Stimulated activated CD8-positive, alpha-beta memory T cell treated with anti-CD3 and anti-CD28 coated beads, Interleukin-15, amount 100 ng/mL, for 24 hours (primary cell): ENCODE measurements at regions not wholly inside any gene's neighbourhood (a gene's known extent, or its start where the extent isn't known, plus 50 kb on each side); places are given as distances from the start of the nearest gene placed in this dataset.

Experiments used
- DNase-seq: peaks from one replicate; pipeline ENCODE4 v3.0.0-alpha.2; 2020; ENCODE audit warnings: low read depth

DNA sequence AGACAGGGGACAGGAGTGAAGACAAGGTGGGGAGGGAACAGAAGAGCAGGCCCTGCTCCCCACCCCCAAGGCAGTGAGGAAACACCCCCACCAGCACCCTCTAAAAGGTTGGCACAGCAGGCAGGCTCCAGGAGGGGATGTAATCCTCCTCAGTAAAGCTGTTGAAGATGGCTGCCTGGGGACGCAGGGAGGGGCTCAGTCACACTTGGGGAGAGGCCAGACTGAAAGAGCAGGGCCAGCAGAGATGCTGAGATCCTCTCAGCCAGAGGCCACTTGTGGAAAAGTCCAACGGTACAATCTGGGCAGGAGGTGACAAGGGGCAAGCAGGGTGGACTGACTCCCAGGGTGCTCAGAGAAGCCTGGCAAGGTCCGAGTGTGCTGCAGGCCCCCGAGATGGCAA is 154.8 kb upstream of the ID2 start:
- no peak for DNase-seq

DNA sequence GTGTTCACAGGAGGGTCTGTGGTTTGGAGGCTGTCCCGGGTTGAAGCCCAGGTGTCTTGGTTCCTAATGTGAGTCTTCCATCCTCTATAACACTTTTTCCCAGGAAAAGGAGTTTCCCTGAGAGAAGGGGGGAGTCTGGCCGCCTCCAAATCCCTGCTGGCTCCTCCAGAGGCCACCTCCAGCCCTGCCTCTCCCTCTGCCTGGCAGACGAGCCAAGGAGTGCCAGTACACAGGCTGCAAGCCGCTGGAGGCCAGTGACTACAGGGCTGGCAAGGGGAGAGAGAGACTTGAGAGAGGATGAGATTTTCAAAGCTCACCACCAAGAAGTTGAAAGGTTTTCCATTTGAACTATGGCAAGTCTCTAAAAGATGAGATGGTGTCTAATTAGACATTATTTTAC is 154.2 kb upstream of the ID2 start:
- DNase-seq: no peak

DNA sequence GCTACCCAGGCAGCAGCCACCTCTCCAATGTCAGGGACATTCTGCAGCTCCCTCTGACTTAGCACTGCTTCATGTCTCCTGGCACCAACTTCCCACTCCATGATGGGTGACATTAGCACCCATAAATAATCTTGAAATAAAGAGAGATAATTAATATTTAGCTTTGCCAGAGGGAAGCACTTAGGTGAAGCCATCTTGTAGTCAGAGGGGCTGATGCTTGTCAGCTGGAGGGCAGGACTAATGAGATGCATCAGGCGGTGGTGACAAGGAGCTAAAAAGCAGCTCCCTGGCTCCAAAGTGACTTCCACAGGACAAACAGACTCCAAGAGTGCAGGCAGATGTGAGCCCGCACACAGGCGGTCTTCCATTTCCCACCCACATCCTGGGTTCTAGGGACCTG is 153.0 kb upstream of the ID2 start:
- no peak for DNase-seq

DNA sequence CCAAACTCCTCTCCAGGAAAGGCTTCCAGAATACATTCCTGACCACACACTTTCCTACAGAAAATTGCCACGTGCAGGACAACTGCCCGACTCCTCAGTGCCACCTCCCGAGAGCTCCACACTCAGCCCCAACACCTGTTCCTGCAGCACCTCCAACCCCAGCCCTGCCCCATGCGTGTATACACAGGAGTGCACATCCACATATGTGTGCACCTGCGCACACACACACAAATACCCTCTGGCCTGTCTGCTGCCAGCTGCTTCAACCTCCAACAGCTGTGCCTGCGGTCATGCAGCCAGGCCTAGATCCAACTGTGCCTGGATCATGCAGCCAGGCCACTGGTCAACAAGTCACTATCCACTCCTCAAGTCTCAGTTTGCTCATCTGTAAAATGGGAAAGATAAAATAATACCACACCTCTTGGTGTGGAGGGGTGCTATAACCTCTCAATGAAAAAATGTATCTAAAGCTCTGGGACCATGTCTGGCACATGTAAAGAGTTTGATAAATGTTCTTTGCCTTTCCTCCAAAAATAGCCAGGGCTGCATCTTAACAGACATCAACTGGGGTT is 152.1 kb upstream of the ID2 start:
- DNase-seq: no peak

DNA sequence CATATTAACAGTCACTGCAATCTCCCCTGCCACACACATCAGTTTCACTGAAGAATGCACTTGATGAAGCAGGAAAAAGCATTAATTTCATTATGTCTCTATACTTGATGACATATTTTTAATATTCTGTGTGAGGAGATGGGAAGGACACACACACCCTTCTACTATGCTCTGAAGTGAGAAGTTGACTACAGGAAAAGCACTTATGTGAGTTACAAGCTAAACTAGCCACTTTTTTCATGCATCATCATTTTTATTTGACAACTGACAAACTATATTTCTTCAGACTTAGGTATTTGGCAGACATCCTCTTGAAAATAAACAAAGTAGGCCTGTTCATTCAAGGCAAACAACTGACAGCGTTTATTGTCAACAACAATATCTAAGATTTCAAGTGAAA is 150.4 kb upstream of the ID2 start:
- DNase-seq: no peak

DNA sequence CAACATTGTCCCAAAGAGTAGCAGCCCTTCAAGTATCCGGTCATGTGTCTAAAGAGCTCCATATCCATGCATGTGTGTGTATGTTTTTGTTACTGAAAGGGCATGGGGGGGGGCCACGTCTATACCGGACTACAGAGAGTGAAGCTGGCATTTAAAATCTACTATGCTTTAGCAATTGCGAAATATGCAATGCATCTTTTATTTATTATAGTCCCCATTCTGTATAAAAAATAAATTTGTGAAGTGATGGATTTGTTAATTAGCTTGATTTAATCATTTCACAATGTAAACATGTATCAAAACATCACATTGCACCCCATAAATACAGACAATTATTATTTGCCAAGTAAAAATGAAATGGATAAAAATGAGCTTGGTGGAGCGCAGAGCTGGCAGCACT is 149.4 kb upstream of the ID2 start:
- no peak for DNase-seq

DNA sequence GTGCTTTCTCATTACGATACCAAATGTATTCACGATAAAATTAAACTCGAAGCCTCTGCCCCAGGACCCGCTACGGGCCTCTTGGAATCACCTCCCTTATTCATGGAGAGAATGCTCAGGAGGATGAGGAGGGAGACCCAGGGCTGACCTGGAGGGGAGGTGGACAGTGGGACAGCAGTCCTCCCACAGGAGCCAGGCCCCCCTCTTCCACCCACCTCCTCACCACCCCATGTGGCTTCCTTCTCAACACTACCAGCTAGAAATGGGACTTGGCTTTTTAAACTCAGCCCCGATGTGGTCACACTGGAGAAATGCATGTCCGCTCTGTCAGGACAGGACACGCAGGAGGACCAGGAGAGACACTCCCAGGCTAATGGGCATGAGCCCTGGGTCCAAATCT is 147.9 kb upstream of the ID2 start:
- no peak for DNase-seq

DNA sequence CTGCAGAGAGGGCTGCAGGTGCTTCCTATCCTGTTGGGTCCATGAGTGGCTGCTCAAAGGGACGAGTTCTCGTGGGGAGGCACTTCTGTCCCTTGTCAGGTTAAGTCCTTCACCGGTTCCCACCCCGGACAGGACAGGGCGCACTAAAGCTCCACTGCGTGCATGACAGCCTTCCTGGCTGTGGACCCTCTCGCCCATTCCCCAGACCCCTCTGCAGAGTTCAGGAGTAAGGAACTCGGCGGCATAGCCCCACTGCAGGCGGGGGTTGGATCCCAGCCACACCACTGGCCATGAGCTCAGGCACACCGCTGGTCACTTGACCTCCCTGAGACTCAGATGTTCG is 147.5 kb upstream of the ID2 start:
- no peak for DNase-seq

DNA sequence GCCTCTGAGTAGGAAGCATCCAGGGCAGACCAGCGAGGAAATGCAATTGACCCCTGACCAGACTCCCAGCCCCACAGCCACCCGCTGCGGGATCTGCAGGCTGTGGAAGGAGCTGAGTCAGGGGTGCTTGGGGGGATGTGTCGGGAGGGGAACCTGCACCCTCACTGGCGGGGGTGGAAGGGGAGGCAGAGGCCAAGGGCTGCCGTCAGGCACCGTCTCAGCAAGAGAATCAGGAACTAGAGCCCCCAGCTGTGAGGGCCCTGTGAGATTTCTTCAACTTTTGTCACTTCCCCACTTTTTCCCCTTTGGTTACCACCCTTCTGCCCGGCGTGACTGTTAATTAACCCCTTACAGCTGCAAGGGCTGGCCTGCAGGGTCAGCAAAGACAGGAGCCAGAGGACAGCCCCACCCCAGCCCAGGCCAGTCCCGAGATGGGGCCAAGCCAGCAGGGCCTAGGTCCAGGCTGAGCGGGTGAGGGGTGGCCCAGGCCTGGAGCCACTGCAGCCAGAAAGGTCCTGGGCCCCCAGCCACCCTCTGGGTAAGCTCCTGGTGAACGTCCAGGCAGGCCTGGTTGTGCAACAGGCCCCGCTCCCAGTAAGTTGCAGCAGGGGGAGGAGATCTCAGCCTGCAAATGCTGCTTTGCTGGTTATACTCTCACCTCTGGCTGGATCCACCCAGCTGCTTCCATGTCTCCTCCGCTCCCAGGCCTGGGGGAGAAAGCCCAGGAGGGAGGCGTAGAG is 147.0 kb upstream of the ID2 start:
- no peak for DNase-seq

DNA sequence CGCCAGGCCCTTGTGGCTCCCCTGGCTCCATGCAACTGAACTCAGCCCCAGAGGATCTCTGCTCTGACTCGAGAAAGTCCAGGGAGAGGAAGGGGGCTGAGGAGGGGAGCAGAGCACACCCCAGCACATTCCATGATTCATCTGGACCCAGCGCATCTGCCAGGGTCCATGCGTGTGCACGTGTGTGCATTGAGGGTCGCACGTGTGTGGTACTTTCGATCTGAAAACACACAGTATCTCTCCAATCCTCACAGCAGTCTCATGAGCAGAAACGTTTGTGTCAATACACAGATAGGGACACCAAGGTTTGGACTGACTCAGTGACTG is 146.4 kb upstream of the ID2 start:
- no peak for DNase-seq

DNA sequence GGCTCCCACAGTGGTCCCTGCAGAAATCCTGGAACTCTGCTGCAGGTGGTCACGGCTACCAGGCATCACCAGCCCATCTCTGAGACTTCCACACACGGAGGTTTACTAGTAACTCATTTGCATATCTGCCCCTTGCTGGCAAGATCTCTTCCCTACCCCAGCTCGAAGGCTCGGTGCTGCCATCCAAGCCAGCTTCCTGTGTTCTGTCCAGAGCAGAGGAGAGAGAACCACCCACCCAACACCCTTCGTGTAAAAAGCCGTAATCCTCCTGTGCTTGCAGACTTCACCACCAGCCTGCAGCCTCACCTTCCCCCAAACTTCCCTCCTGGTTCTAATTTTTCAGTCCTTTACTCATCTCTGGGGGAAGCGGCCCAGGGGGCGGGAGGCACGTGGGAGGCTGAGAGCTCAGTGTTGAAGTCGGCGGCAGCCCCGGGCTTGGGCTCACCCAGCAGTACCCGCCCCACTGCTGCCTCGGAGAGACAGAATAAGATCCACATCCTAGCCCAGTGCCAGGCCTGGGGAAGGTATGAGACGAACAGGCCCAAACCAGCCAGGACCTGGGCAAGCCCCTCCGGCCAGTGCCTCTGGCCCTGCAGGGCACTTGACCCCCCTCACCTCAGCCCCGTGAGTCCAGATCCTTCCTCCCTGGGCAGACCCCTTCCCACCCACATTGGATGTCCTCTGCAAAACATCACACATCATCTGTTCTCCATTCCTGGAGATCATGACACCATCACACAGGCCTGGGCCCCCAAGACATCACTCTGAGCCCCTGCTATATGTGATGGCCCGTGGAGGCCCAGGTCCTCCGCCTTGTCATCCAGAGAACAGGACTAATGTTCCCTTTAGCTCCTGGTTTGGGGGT is 145.8 kb upstream of the ID2 start:
- DNase-seq: no peak

DNA sequence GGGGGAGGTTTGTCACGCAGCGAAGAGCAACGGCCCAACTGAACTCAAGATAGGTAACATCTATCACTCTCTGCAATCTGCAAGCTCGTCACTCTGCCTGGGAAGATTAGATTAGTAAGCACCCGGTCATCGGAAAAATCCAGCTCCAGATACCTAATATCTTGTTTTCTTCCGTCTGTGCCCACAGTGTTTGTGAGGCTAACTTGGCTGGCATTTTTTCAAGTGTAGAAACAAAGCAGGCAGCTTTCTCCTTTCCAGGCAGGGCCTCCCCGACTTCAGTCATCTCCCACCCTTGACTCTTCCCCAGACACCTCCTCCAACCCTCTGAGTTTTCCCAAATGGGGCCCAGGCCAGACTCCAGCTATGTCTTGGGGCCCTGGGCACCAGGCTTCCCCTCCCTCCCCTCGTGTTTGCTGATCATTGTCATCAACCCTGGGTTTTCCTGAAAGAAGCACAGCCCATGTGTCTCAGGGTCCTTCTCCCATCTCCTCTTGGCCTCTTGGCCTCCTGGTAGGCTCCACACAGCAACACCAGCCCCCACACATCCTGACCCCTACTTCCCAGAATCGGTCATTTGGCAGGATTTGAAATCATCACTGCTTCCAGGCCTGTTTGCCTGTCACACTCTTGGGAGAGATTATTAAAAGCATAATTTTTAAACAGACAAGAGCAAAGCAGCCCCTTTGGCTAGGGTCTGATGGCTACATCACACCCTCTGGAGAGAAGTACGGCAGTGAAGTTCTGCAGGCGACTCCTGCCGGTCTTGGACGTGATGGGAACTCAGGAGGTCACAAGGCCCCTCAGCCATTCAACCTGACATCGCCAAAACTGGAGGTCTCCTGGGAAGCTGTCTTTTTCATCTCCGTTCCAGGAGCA is 144.9 kb upstream of the ID2 start:
- DNase-seq: no peak

DNA sequence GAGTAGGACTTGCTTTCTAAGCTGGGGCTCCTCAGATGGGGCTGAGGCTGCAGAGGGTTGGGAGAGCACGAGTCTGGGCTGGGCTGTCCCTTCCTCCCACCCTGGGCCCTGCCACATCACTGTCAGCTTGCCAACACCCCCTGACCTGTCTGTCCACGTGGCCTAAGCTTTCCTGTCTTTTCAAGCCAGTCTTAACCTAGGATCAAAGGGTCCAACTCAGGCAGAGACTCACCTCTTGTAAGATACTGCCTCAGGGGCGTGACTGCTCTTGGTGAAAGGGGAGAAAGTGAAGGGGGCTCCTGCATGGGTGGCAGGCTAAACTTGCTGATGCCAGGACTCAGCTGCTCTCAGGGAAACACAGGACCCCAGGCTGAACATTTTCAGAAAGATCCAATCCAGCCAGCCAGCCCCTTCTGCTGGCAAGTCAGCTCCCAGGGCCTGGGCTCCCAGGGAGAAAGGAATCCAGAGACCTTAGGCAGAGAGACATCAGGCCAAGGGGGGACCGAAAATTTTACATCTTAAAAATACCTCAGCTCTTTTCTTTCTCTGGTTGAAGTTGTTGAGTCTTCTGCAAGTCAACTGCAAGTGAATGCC is 144.2 kb upstream of the ID2 start:
- no peak for DNase-seq

DNA sequence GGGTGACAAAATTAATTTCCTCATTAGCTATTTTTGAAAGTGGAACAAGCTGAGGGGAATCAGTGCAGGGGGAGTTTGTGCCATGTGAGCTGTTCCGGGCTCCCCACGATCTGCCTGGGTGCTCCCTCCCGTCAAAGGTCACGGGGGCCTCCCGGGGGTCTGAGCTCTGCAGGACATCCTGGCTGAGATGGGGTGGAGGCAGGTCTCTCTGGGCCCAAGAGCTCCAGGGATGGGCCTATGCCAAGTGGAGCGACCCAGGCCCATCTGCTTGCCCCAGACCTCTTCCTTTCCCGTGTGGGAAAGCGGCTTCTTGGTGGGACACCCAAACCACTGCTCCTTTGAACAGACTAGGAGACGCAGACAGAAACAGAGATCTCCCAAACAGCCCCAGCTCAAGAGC is 143.3 kb upstream of the ID2 start:
- DNase-seq: no peak

DNA sequence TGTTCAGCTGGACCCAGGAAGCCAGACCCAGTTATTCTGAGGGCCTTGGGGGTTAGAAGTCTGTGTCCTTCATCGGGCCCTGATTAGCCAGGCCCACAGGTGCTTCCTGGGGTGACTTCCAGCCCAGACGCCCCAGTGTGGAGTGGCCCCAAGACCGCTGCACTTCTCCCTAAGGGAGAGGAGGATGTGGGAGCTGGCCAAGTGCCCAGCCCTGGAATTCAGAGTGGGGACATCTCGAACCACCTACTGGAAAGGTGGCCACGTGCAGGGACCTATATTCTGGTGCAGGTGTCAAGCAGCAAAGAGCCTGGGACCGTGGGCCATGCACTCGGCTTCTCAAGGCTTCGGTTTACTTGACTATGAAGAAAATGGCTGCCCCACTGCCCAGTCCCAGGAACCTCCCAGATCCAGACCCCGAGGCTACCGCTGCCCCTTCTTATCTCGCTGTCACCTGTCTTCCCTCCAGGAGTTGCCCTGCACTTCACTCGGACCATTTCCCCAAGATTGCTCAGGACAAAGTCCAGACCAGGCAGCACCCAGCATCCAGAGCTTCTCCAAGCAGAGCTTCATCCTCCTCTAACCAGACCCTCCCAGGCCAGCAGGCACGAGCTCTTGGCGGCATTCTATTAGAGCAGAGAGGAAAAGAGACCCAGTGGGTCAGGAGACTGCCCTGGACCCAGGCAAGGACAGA is 142.8 kb upstream of the ID2 start:
- DNase-seq: no peak

DNA sequence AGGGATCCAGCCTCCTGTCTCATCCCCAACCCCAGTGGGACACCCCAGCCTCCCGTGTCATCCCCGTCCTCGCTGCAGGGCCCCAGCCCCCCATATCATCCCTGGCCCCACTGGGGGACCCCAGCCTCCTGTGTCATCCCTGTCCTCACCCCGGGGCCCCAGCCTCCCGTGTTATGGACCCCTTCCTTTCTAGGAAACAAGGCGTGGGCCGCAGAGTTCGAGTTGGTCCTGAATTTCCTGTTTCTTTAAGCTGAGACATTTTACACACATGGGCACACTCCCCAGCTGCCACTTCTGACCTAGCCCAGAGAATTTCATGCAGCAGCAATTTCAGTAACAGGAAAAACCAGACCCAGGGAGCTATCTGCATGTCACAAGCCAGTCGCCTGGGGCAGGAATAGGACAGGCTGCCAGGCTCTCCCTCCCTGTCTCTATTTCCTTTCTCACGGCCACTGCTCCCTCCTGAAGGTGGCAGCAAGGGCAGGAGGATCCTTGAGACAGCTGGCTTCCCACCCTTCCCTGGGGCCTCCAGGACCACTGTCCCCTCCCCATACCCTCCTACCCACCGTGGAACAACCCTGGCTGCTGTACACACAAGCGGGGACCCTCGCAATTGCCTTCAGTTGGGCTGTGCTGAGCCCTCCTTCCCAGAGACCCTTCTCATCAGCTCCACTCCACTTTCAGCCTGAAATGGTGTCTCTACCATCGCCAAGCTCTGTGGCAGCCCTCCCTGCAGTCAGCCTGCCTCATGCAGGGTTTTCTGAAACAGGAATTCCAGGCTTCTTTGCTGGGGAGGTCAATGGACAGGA is 141.9 kb upstream of the ID2 start:
- DNase-seq: no peak

DNA sequence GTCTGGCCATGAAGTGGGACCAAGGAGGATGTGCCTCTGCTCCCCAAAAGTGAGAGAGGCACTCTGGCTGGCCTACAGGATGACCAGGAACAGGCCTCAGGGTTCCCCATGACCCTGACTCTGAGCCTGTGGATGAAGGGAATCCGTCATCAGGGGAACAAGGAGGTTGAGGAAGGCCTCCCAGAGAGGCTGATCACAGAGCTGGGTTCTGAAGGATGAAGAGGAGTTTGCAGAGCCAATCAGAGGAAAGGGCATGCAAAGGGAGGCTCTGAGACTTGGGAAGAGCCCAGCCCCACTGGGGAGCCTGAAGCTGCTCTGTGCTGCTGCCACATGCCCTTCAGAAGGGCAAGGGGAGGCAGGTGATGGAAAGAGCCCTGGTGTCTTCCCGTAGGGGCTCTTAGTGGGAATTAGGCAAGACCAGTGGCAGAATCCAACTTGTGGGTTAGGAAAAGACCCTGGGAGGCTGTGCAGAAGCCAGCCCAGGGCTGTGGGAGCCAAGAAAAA is 141.3 kb upstream of the ID2 start:
- no peak for DNase-seq

DNA sequence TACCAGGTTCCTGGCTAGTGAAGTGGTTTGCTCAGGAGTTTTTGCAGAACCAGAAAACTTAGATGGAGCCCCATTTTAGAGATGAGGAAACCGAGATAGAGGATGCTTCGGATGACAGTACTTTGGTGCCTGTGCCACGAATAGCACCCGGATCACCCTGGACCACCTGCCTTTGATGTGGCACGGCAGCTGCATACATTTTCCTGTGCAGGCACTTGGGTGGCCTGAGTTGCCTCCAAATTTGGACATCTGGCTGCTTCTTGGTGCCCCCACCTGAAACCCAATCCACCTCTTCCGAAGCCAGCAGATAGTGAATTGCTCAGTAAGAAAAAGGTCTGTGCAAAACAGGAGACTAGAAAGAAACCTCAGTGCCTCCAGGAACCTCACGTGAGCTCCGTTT is 140.6 kb upstream of the ID2 start:
- DNase-seq: no peak

DNA sequence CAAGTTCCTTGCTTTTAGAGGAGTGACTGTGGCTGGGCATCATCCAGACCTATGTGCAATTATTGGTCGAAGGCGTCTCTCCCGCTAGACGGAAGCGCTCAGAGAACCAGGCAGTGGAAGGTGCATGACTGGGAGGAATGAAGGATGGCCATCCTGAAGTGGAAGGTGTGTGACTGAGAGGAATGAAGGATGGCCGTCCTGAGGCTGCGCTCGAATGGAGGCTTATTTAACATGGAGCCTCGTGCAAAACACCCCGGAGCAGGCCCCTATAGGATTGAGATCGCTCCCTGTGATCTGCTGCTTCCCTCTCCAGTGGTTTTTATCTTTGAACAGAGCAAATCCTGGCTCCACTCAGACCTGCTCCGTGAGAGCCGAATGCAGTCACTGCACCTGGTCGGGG is 140.2 kb upstream of the ID2 start:
- DNase-seq: no peak

DNA sequence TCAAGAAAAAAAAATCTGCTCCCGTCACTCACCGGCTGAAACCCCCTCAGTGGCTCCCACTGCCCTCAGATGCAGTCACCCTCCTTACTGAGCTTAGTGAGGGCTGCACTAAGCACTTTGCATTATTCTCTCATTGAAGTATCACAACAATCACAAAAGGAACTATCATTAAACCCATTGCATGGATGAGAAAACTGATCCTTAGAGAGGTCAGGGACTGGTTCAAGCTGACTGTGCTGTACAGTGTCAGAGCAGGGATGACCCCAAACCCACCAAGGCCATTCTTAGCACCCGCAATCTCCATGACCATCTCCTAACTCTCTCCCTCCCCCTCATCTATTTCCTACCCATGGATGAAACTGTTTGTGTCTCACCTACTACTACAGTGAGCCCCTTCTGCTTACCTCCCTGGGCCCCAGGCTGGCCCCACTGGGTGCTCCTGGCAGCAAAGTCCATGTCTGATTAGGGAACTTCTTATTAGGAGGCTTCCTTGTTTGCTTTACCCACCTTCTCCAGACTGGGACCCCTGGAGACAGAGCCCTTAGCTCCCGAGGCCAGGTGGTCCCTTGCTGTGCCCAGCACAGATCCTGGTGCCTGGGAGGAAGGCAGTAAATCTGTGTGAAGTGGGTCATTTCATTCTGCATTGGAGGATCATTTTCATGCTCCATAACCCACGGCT is 139.3 kb upstream of the ID2 start:
- no peak for DNase-seq
